ENCODE measurements at regions not wholly inside any gene's neighbourhood (a gene's known extent, or its start where the extent isn't known, plus 50 kb on each side); places are given as distances from the start of the nearest gene placed in this dataset.

DNA sequence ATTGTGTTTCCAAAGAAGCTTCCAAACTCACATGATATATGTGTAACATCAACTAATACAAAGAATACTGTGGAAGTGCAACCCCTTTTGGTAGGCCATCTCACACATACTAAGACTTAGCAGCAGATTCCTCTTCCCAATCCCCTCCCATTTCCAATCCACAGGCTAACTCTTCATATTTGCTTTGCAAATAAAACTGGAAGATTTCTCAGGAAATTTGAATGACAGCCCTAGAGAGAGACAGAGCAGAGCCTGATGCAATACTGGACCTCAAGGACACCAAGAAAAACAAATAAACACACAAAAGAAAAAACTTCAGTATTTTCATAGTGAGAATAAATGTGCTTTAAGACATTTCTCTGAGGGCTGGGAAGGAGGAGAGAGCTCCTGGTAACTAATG is 190.2 kb upstream of the BRINP3 start (continued):
- TF ChIP-seq FOXP1 (IDR thresholded peaks at IDR 0.05) (no peak), FOXP1 (CRISPR knock-in tag; IDR thresholded peaks at IDR 0.05) (peak; percentile 40; the same call in 1 of the 2 replicates), FOXA1 (IDR thresholded peaks at IDR 0.05) (no peak), FOXA1 (CRISPR knock-in tag; IDR thresholded peaks at IDR 0.05) (0 out of 2 replicates have a peak, but pooled peaks have one; percentile 19), CEBPB (IDR thresholded peaks at IDR 0.05; ENCODE audit: borderline replicate concordance, low read depth, low read length) (peak; percentile 41; the same call in 1 of the 2 replicates), NCOA2 (CRISPR knock-in tag; IDR thresholded peaks at IDR 0.05) (peak; percentile 41; the same call in 1 of the 2 replicates), ZNF850 (CRISPR knock-in tag; conservative IDR thresholded peaks at IDR 0.05) (no peak), KAT8 (CRISPR knock-in tag; IDR thresholded peaks at IDR 0.05) (0 out of 2 replicates have a peak, but pooled peaks have one; percentile 14)

DNA sequence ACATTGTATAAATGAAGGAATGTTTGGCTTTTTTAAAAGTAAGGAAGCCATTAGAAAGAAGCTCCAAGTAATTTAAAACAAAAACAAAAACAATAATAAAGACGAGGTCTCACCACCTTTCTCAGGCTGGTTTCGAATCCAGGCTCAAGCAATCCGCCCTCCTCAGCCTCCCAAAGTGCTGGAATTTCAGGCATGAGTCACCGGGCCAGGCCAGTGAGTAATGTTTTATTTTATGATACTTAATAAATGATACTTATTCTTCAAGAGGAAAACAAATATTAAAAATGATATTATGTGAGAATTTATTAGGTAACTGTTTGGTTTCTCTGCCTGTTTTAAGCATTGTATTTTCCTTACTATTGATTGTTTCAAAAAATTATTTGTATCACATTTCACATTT is 201.4 kb upstream of the BRINP3 start:
- WGBS (ENCODE audit: low lambda C conversion rate), result 0% methylated on average over 4 of the region's 4 CpGs
- Histone ChIP-seq H3K36me3 (replicated peaks in 1 of 2; ENCODE audit: control insufficient read depth in 1 of 2, insufficient read depth in 2 of 2, low read length in 2 of 2) (no peaks in the 10 kb centered on the region), H4K20me1 (ENCODE audit: insufficient read depth, low read length) (no peaks in the 10 kb centered on the region), H3K27ac (ENCODE audit: extremely low read length, insufficient read depth, low read length) (no peak overlapping the region), H3K4me1 (ENCODE audit: insufficient read depth, low read length) (no peaks in the 10 kb centered on the region), H3K9me3 (ENCODE audit: low read length) (no peaks in the 10 kb centered on the region), H3K4me2 (ENCODE audit: low read depth, low read length) (no peak overlapping the region), H3K4me3 (replicated peaks in 1 of 3; ENCODE audit: insufficient read depth in 1 of 3, low read depth in 2 of 3, low read length in 3 of 3) (no peak overlapping the region), H3K79me2 (ENCODE audit: insufficient read depth, low read length) (no peaks in the 10 kb centered on the region), H2AFZ (ENCODE audit: low read length) (no peak overlapping the region), H3K9ac (ENCODE audit: insufficient read depth, low read depth, low read length) (no peak overlapping the region), H3K27me3 (ENCODE audit: control insufficient read depth in 1 of 2, insufficient read depth in 2 of 2, low read length in 2 of 2) (no peaks in the 10 kb centered on the region)
- DNase-seq (ENCODE audit: low spot score) (no peak), FAIRE-seq (no peak), ATAC-seq (no peak)
- BruUV-seq (replicated peaks), result no TSS peak
- intact Hi-C loops (cut with micrococcal nuclease; ENCODE audit: unreplicated experiment) (no loop called here), in situ Hi-C loops (cut with HindIII; ENCODE audit: extremely low pct_ligation_motif_present, low pct_unique_long_range_greater_than_20kb) (no loop called here)
- TF ChIP-seq ZNF615 (CRISPR knock-in tag; IDR thresholded peaks at IDR 0.05; ENCODE audit: borderline replicate concordance) (no peak), ZNF749 (CRISPR knock-in tag; IDR thresholded peaks at IDR 0.05; ENCODE audit: borderline replicate concordance) (no peak), KDM6A (CRISPR knock-in tag; IDR thresholded peaks at IDR 0.05; ENCODE audit: low read depth) (no peak), IKZF5 (CRISPR knock-in tag; IDR thresholded peaks at IDR 0.05) (no peak), GZF1 (CRISPR knock-in tag; IDR thresholded peaks at IDR 0.05) (no peak), RFX1 (IDR thresholded peaks at IDR 0.05) (no peak)
- ChIA-PET POLR2A (no interaction called here), CTCF (ENCODE audit: low intra/inter-chr PET ratio, low total read pairs) (no interaction called here)

Data from HepG2 (cell line).